NCI-H510A (cell line): ENCODE measurements at regions not wholly inside any gene's neighbourhood (a gene's known extent, or its start where the extent isn't known, plus 50 kb on each side); places are given as distances from the start of the nearest gene placed in this dataset.
"Not testable (repeated sequence)": the region's sequence is repeated elsewhere in the genome, so short reads cannot be mapped to it uniquely, and the experiment has no call there.

ENCODE experiments used
- DNase-seq: peaks from one replicate; lab custom pipeline; 2025; lab: John Stamatoyannopoulos, UW

- DNase-seq = no peak
Observed at GRCh38 chr6:84929212-84929611, 164.8 kb upstream of the TBX18 start.

GRCh38 chr6:84927551-84927950 is 163.2 kb upstream of the TBX18 start:
- DNase-seq = no peak

GRCh38 chr6:84926189-84927155 is 162.1 kb upstream of the TBX18 start:
- no peak for DNase-seq

- DNase-seq = no peak
Observed at GRCh38 chr6:84921891-84922290, 157.5 kb upstream of the TBX18 start.

GRCh38 chr6:84920021-84920420 is 155.6 kb upstream of the TBX18 start:
- DNase-seq = no peak

GRCh38 chr6:84916704-84917103 is 152.3 kb upstream of the TBX18 start:
- DNase-seq = no peak

- no peak for DNase-seq
Observed at GRCh38 chr6:84912472-84913322, 148.3 kb upstream of the TBX18 start.

- DNase-seq = no peak
Observed at GRCh38 chr6:84910906-84911607, 146.7 kb upstream of the TBX18 start.

GRCh38 chr6:84908304-84908904 is 144.0 kb upstream of the TBX18 start:
- no peak for DNase-seq

- DNase-seq = no peak
Observed at GRCh38 chr6:84906514-84906913, 142.1 kb upstream of the TBX18 start.

GRCh38 chr6:84905823-84906222 is 141.4 kb upstream of the TBX18 start:
- no peak for DNase-seq

- no peak for DNase-seq
Observed at GRCh38 chr6:84902354-84902928, 138.0 kb upstream of the TBX18 start.

GRCh38 chr6:84897988-84898594 is 133.7 kb upstream of the TBX18 start:
- DNase-seq = no peak

GRCh38 chr6:84897011-84897410 is 132.6 kb upstream of the TBX18 start:
- no peak for DNase-seq

- no peak for DNase-seq
Observed at GRCh38 chr6:84892671-84893070, 128.3 kb upstream of the TBX18 start.

GRCh38 chr6:84882768-84883766 is 118.7 kb upstream of the TBX18 start:
- no peak for DNase-seq

GRCh38 chr6:84879385-84879784 is 115.0 kb upstream of the TBX18 start:
- DNase-seq = not testable (repeated sequence)

- DNase-seq = no peak
Observed at GRCh38 chr6:84877515-84878210, 113.3 kb upstream of the TBX18 start.
